ENCODE measurements at regions not wholly inside any gene's neighbourhood (a gene's known extent, or its start where the extent isn't known, plus 50 kb on each side); places are given as distances from the start of the nearest gene placed in this dataset.

DNA sequence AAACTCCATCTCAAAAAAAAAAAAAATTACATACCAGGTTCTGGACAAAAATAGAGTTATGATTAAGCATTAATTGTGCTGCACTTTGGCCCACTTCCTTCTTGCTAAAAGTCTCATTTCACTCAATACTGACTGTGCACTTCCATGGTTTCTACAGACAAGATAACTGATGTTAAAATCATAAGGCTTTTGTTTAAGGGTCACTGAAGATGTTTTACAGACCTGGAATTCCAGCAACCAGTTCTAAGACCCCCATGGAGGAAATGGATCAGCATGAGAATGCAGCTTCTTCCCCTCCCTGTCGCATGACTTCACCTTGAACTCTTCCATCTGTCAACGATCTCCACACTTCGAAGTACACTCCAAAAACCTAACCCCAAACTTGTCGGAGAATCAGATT, 1191.8 kb upstream of the AUTS2 start:
- TF ChIP-seq POLR2A (IDR thresholded peaks at IDR 0.05; ENCODE audit: low read depth, low read length) (no peak), RFX5 (IDR thresholded peaks at IDR 0.05; ENCODE audit: low read depth, low read length) (no peak), CEBPB (IDR thresholded peaks at IDR 0.05; ENCODE audit: low read depth, low read length) (no peak), BHLHE40 (IDR thresholded peaks at IDR 0.05; ENCODE audit: low read depth, low read length) (no peak)
- TF ChIP-seq, protein P1, sequence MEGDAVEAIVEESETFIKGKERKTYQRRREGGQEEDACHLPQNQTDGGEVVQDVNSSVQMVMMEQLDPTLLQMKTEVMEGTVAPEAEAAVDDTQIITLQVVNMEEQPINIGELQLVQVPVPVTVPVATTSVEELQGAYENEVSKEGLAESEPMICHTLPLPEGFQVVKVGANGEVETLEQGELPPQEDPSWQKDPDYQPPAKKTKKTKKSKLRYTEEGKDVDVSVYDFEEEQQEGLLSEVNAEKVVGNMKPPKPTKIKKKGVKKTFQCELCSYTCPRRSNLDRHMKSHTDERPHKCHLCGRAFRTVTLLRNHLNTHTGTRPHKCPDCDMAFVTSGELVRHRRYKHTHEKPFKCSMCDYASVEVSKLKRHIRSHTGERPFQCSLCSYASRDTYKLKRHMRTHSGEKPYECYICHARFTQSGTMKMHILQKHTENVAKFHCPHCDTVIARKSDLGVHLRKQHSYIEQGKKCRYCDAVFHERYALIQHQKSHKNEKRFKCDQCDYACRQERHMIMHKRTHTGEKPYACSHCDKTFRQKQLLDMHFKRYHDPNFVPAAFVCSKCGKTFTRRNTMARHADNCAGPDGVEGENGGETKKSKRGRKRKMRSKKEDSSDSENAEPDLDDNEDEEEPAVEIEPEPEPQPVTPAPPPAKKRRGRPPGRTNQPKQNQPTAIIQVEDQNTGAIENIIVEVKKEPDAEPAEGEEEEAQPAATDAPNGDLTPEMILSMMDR (conservative IDR thresholded peaks at IDR 0.05; ENCODE audit: low read depth, low read length) = no peak
- TF ChIP-seq, protein P2, sequence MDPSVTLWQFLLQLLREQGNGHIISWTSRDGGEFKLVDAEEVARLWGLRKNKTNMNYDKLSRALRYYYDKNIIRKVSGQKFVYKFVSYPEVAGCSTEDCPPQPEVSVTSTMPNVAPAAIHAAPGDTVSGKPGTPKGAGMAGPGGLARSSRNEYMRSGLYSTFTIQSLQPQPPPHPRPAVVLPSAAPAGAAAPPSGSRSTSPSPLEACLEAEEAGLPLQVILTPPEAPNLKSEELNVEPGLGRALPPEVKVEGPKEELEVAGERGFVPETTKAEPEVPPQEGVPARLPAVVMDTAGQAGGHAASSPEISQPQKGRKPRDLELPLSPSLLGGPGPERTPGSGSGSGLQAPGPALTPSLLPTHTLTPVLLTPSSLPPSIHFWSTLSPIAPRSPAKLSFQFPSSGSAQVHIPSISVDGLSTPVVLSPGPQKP (IDR thresholded peaks at IDR 0.05; ENCODE audit: borderline replicate concordance, low read depth, low read length) = no peak

All from IMR-90 (cell line).